OCI-LY7 (cell line): ENCODE measurements at regions not wholly inside any gene's neighbourhood (a gene's known extent, or its start where the extent isn't known, plus 50 kb on each side); places are given as distances from the start of the nearest gene placed in this dataset.

ENCODE experiments used
- CTCF ChIP-seq: fragments of 200-600 bp; sonication (generic); conservative IDR thresholded peaks from 2 replicates; pipeline ENCODE4 v1.5.1; 2014; ENCODE audit warnings: mild to moderate bottlenecking, antibody characterized with exemption, low read length, moderate library complexity, mixed read lengths
- EZH2phosphoT487 ChIP-seq: fragments of 200-600 bp; sonication (generic); IDR thresholded peaks from 2 replicates; pipeline ENCODE4 v1.6.1; 2018; ENCODE audit warnings: low read depth, borderline replicate concordance, mild to moderate bottlenecking, mixed run types, antibody characterized with exemption, low read length, moderate library complexity, mixed read lengths

GRCh38 chr6:144364782-144365181 lies 79.6 kb downstream of the UTRN start:
- TF ChIP-seq CTCF = no peak
- TF ChIP-seq EZH2phosphoT487 = no peak
